DMS153 treated with DMSO at 0.1 percent for 48 hours (cell line): ENCODE measurements at regions not wholly inside any gene's neighbourhood (a gene's known extent, or its start where the extent isn't known, plus 50 kb on each side); places are given as distances from the start of the nearest gene placed in this dataset.

ENCODE experiments used
- DNase-seq: peaks from one replicate; lab custom pipeline; 2025; ENCODE audit not compliant: unreplicated experiment; lab: John Stamatoyannopoulos, UW

DNA sequence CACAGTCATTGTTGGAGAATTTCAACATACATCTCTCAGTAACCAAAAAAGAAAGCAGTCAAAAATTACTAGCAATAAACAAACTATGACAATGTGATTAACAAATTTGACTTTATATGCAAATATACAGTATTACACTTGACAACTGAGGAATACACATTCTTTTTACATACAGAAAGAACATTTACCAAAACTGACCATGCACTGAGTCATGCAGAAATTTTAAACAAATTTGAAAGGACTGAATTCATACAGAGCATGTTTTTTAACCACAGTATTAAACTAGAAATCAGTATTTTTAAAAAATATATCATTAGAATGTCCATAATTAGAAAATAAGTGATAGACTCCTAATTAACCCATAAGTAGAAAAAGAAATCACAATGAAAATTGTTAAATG, 420.1 kb downstream of the TBC1D4 start:
- no peak for DNase-seq

DNA sequence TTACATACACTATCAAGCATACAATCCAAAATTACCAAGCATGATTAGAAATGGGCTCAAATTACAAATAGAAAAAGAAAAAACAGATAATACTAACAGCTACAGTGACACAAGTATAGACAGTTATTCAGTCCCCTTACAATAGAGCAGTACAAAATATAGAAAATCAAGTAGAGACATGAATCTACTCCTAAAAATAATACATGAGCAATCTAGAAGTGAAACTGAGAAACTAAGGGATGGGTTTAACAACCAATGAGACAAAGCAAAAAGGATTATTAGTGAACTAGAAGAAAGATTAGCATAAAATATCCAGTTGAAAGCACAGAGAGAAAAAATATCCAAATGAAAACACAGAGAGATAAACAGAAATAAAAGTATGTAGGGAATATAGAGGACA, 426.7 kb downstream of the TBC1D4 start:
- no peak for DNase-seq

GRCh38 chr13:75052616-75053015, 429.4 kb downstream of the TBC1D4 start:
- DNase-seq, result no peak

GRCh38 chr13:75050419-75051046, 431.4 kb downstream of the TBC1D4 start:
- no peak for DNase-seq

- DNase-seq, result no peak
Measured at GRCh38 chr13:75049735-75050335, 432.1 kb downstream of the TBC1D4 start.

GRCh38 chr13:75042807-75043206, 439.2 kb downstream of the TBC1D4 start:
- no peak for DNase-seq

DNA sequence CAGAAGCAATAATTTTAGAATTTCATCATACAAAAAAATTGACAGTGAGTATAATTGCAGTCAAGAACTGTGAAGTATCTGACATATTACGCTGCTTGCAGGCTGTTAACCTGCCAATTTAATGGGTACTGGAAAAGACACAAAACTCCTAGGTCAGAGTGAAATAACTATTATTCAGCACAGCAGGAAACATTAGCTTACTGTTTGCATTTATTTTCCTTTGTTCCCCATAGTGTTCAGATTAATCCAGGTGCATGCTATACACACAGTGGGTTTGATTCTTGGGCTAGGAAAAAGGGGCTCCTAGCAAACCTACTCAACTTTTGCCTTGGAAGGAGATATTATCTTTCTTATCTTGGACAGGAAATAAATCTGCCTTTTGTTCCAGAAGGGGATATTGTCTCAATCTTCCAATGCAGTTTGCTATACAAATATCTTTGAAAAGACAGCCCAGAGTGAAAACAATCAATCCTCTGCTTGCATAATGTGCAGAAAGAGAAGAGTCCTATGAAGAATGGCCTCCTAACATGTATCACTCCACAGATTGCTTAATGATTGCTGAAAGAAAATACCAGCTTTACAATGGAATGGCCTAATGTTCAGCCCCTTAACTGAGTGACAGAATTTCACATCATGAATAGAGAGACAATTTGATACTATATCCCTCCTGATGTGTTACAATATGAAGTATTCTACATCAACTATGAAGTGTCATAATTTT, 443.4 kb downstream of the TBC1D4 start:
- DNase-seq, result no peak

GRCh38 chr13:75025956-75026355, 456.0 kb downstream of the TBC1D4 start:
- DNase-seq, result no peak

- DNase-seq, result no peak
Measured at GRCh38 chr13:75024602-75025001, 457.4 kb downstream of the TBC1D4 start.

DNA sequence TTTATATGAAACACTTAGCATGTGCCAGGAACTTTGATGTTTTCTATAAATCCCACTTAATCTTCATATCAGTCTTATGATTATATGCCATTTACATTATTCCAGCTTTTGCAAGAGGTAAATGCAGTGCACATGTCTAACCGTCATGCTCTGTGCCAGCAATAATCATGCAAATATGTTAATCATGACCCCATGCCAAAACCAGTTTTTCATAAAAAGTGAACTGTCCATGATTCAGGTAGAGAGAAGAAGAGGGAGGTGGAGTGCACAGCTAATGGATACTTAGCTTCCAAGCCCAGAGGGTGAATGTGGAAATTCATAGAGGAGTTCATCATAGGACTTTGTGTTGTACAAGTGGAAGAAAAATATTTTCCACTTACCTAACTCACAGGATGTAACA, 458.4 kb downstream of the TBC1D4 start:
- DNase-seq, result no peak

DNA sequence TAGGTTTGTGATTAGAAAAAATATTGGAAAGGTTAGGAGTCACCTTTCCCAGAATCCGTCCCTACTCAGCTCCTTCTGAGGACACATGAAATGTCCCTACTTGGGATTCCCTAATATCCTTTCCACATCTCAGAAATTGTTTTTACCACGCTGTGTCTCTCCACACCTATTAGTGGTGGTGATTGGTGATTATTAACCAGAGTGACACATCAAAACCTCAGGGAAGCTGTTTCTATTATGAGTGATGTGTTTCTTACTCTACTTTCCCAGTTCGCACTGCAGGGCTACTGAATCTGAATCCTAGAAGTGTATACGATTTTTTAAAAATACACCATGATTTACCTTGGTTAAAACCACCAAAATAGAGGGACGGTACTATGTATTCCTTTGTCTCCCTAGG, 460.8 kb downstream of the TBC1D4 start:
- no peak for DNase-seq

- no peak for DNase-seq
Measured at GRCh38 chr13:75016225-75016624, 465.7 kb downstream of the TBC1D4 start.

GRCh38 chr13:75013818-75014217, 468.2 kb downstream of the TBC1D4 start:
- no peak for DNase-seq

- DNase-seq, result no peak
Measured at GRCh38 chr13:75010941-75011340, 471.0 kb downstream of the TBC1D4 start.

- no peak for DNase-seq
Measured at GRCh38 chr13:75008926-75009325, 473.0 kb downstream of the TBC1D4 start.

GRCh38 chr13:74990992-74991391, 491.0 kb downstream of the TBC1D4 start:
- DNase-seq, result no peak

DNA sequence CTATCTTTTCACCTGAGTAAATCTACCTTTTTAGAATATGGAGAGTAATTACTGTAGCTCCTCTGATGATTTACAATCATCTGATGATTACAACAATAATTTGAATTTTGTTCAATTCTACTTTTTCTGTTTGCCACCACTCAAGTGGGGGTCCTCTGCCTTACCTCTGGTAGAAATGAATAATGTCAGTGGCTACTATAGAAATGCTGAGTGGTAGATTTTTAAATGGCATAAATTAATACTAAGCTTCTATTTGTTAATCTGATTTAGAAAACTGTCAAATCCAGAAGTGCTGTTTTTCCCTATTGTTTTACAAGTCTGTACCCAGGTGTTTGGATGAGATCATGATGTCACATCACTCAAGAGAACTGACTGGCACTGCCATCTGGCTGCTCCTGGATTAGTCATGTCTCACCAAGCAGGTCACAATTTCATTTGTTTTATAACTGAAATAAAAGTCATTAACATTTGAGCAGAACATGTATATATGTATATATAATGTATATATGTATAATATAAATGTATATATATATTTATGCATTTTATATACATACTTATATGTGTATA, 494.8 kb downstream of the TBC1D4 start:
- no peak for DNase-seq

DNA sequence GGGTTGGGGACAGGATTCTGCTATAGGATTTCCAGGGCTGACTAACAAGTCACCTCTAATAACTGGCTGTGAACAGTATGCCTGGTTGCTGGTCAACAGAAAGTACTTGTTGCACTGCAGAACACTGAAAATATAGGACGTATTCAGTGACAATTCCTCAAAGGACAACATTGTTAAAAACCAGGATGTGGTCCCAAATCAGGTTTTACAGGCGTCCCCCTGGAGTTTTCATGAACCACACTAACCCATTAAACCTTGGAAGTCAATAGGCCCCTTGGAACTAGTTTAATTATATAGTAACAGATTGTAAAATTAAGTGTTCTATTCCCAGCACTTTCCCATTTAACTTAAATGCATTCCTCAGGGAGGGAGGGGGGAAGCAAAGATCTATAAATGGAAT, 495.4 kb downstream of the TBC1D4 start:
- DNase-seq, result no peak

DNA sequence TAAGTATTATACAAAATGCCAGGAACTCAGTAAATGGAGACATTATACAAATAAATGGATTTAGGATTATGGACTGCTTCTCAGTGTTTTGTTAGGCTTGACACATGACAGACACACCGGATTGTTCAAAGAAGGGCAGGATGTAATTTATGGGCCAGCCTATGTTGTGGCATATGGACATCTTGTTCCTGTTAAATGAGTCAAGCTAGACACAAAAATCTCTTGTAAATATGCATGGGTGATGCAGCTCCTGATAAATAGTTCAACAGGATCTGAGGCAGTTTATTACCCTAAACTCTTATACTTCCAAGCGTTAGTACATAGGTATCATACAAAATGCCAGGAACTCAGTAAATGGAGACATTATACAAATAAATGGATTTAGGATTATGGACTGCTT, 502.3 kb downstream of the TBC1D4 start:
- DNase-seq, result no peak

DNA sequence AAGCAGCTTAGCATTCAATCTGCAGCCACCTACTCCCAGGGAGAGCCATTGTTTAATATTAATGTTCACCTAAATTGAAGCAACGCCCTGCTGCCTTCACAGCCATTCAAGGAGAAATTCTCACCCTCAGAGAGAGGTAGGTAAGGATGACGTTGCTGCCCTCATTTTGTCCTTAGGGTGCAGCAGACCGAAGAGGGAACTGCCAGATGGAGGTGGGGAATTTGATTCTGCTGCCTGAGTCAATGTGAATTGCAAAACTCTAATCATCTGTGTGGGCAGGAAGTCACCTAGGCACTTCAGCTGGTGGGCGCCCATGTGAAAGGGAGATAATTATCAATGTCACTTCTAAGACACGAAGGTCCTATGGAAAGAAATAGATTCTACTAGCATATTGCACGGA, 503.4 kb downstream of the TBC1D4 start:
- no peak for DNase-seq

GRCh38 chr13:74977498-74977897, 504.5 kb downstream of the TBC1D4 start:
- no peak for DNase-seq

DNA sequence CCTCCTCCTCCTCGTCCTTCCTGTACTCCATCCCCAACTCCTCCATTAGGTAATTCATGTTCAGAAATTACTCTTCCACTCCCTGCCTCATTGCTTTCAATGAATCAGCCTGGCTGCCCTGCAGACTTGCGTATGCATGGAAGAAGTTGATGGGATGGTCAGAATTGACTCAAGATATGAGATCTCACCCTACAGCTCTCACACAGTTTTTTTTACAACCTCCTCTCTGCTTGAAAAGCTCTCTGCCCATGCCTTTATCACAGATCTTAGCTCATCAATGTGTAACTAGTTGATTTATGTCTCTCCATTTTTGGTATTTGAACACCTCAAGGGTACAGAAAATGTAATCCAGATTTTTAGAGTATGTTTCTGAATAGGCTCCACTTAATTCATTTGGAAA, 506.9 kb downstream of the TBC1D4 start:
- no peak for DNase-seq
